Adrenal gland (tissue), 5 donors: ENCODE measurements at regions not wholly inside any gene's neighbourhood (a gene's known extent, or its start where the extent isn't known, plus 50 kb on each side); places are given as distances from the start of the nearest gene placed in this dataset.

ENCODE experiments used
- CTCF ChIP-seq, 6 experiments: fragments of 450-650 bp in 4 of 6; fragments of 200-600 bp in 2 of 6; sonication (generic) in 1 of 6; IDR thresholded peaks; 1 replicate in 5 of 6; 2 replicates in 1 of 6; pipeline versions ENCODE4 v1.5.1 to v1.8.0; 2016 to 2021; ENCODE audit warnings: antibody characterized with exemption in 6 of 6, mild to moderate bottlenecking in 2 of 6, moderate library complexity in 1 of 6
- POLR2A ChIP-seq, 2 donors: fragments of 450-650 bp; IDR thresholded peaks; one replicate each; pipeline ENCODE4 v1.6.1; 2017; ENCODE audit warnings: antibody characterized with exemption in 2 of 2, mild to moderate bottlenecking in 2 of 2, moderate library complexity in 1 of 2
- donor health status: DM: no; HTN: no; CAD: no.

- TF ChIP-seq CTCF (IDR thresholded peaks at IDR 0.05) (no peak), POLR2A (IDR thresholded peaks at IDR 0.05) (no peak)
These were observed 132.2 kb upstream of the ASTN2 start for GRCh38 chr9:117546894-117547678.
